SH-SY5Y (cell line): ENCODE measurements at regions not wholly inside any gene's neighbourhood (a gene's known extent, or its start where the extent isn't known, plus 50 kb on each side); places are given as distances from the start of the nearest gene placed in this dataset.

ENCODE experiments used
- GATA2 ChIP-seq: IDR thresholded peaks from 2 replicates; pipeline ENCODE4 v1.6.1; 2011; ENCODE audit warnings: mild to moderate bottlenecking, low read depth, low read length
- GATA3 ChIP-seq: IDR thresholded peaks from 2 replicates; pipeline ENCODE4 v1.6.1; 2011; ENCODE audit warnings: low read depth, mild to moderate bottlenecking, low read length, moderate library complexity

DNA sequence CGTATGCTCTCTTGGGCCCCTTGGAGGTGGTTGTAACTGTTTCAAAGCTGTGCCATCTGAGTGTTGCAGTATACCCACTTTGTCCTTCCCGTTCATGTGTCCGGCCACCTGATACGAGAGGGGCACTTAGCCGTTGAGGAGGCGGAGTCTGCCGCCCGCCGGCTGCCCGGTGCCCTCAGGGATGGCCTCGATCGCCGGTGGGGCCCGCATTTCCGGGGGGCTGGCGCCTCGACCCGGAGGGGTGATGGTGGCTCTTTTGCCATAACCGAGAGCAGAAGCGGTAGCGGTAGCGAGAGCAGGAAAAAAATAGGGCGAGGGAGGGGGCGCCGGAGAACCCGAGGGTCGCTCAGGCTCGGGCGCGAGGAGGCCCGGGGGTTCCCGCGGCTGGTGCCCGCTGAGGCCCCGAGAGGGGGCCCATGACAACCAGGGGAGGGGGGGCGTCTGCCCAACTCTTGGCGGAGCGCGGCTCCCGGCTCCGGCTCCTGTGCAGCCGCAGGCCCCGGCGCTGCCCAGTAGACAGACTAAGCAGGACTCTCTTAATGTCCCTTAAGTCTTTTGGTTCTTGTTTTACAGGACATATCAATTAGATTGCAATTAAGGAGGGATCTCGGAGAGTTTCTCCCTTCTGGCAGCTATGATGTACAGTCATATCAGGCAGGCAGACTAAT is 342.7 kb upstream of the SGCG start:
- TF ChIP-seq GATA3 = no peak
- no peak for TF ChIP-seq GATA2
